PFSK-1 (cell line): ENCODE measurements at regions not wholly inside any gene's neighbourhood (a gene's known extent, or its start where the extent isn't known, plus 50 kb on each side); places are given as distances from the start of the nearest gene placed in this dataset.

Source experiments
- FOXP2 ChIP-seq: optimal IDR thresholded peaks from 2 replicates; pipeline ENCODE3; 2011; ENCODE audit warnings: borderline replicate concordance, control low read depth, inconsistent platforms; ENCODE audit not compliant: insufficient read depth; ENCODE audit errors: extremely low read length, extremely low read depth
- POLR2AphosphoS5 ChIP-seq: IDR thresholded peaks from 2 replicates; pipeline ENCODE4 v1.6.1; 2012; ENCODE audit warnings: low read depth, mild to moderate bottlenecking, control low read depth, low read length, moderate library complexity
- REST ChIP-seq, 2 experiments: IDR thresholded peaks; 2 replicates each; pipeline versions ENCODE4 v1.6.1 to v1.8.0; 2011 to 2012; ENCODE audit warnings: low read depth in 2 of 2, low read length in 2 of 2, control low read depth in 1 of 2, inconsistent platforms in 1 of 2, mild to moderate bottlenecking in 1 of 2, moderate library complexity in 1 of 2; ENCODE audit not compliant: insufficient read depth in 1 of 2
- TAF1 ChIP-seq: IDR thresholded peaks from 2 replicates; pipeline ENCODE4 v1.6.1; 2012; ENCODE audit warnings: low read length, control low read depth, borderline replicate concordance; ENCODE audit not compliant: insufficient read depth

- TF ChIP-seq POLR2AphosphoS5 (no peak), TAF1 (no peak), REST (IDR thresholded peaks at IDR 0.05; ENCODE audit: insufficient read depth in 1 of 2, low read depth in 2 of 2, low read length in 2 of 2) (no peak), FOXP2 (no peak)
These were observed 65.1 kb downstream of the IRF2BPL start for GRCh38 chr14:76963372-76963771.
